MCF 10A (cell line): ENCODE measurements at regions not wholly inside any gene's neighbourhood (a gene's known extent, or its start where the extent isn't known, plus 50 kb on each side); places are given as distances from the start of the nearest gene placed in this dataset.

Source experiments
- BruUV-seq: library from RNA; stranded (reverse); fragments of 400-500 nt; replicated peaks from 2 replicates; lab custom pipeline; 2021; lab: Mats Ljungman, UMichigan
- CTCF ChIA-PET: fragments of 300-600 bp; sonication (Branson Sonifier 250); formaldehyde crosslinking; extraction: SDS; loops from one replicate; lab custom pipeline; 2021; ENCODE audit warnings: antibody characterized with exemption, inconsistent platforms; lab: Yijun Ruan, JAX
- POLR2A ChIA-PET: fragments of 300-600, 350-650 bp; sonication (Branson Sonifier 250); formaldehyde crosslinking; extraction: SDS; loops from one replicate; lab custom pipeline; 2020; ENCODE audit warnings: antibody characterized with exemption, inconsistent platforms; lab: Yijun Ruan, JAX
- DNase-seq: peaks from one replicate; pipeline ENCODE4 v3.0.0-alpha.2; 2018; ENCODE audit not compliant: unreplicated experiment
- H3K27ac Mint-ChIP-seq: one replicate; pipeline ENCODE4 v1.8.0; 2022; ENCODE audit warnings: mild to moderate bottlenecking, low read depth, mixed read lengths; ENCODE audit not compliant: unreplicated experiment
- H3K27me3 Mint-ChIP-seq: one replicate; pipeline ENCODE4 v1.8.0; 2022; ENCODE audit warnings: mixed read lengths; ENCODE audit not compliant: insufficient read depth, unreplicated experiment
- H3K36me3 Mint-ChIP-seq: one replicate; pipeline ENCODE4 v1.8.0; 2022; ENCODE audit warnings: mild to moderate bottlenecking, moderate library complexity, mixed read lengths; ENCODE audit not compliant: insufficient read depth, unreplicated experiment
- H3K4me1 Mint-ChIP-seq: one replicate; pipeline ENCODE4 v1.8.0; 2022; ENCODE audit warnings: mixed read lengths; ENCODE audit not compliant: insufficient read depth, unreplicated experiment
- H3K4me3 Mint-ChIP-seq: one replicate; pipeline ENCODE4 v1.8.0; 2022; ENCODE audit warnings: mild to moderate bottlenecking, moderate library complexity, mixed read lengths; ENCODE audit not compliant: unreplicated experiment
- H3K9me3 Mint-ChIP-seq: one replicate; pipeline ENCODE4 v1.8.0; 2022; ENCODE audit warnings: mixed read lengths; ENCODE audit not compliant: unreplicated experiment
- intact Hi-C: fragments of 100-400 bp; cut with micrococcal nuclease; formaldehyde crosslinking; loops from 2 replicates; pipeline ENCODE4 v1.14.1; 2022
- TF ChIP-seq, protein P1 (sequence below): fragments of 200-600 bp; IDR thresholded peaks from one replicate; pipeline ENCODE4 v1.8.0; 2022; ENCODE audit warnings: antibody characterized with exemption, mild to moderate bottlenecking; ENCODE audit not compliant: unreplicated experiment

DNA sequence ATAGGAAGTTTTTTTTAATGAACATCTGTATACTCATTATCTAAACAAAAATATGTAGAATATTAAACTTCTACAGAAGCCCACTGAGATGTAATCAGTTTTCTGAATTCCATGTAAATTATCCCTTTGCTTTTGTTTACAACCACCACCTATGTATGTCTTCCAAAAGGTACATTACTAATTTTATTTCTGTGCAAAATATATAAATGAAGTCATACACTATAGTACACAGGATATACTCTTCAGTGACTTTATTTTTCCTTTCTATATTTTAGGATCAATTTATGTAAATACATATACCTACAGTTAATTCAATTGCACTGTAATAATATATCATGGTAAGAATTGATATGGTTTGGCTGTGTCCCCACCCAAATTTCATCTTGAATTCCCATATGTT is 1236.9 kb downstream of the DNAJB9 start:
- no peak overlapping the region for H3K27ac Mint-ChIP-seq
- BruUV-seq: no TSS peak

DNA sequence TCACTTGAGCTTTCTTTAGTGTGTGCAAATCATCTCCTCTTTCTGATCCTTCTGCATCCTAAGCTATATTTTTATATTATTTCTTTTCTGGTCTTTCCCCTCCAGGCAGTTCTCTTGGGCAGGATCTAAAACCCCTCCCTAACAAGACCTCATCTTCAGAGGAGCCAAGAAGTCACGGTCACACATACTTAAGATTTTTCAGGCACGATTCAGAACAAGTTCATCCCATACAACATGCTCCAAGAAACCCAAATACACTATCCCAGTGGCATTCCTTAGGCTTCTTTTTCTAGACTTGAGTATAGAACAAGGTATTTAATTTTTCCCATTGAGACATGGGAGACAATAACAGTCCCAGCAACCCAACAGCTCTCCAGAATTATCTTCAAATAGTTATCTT is 1251.5 kb downstream of the DNAJB9 start:
- H3K27ac Mint-ChIP-seq: no peak overlapping the region
- ChIA-PET POLR2A (no interaction called here), CTCF (interaction anchor here (0.6 kb wide), 1 partner anchor 1180 kb away, joined by 3 read pairs; no protein-coding TSS in a partner anchor)
- no peaks in the 10 kb centered on the region for H3K9me3 Mint-ChIP-seq
- H3K27me3 Mint-ChIP-seq: peaks cover 13% of the 10 kb centered on the region
- H3K4me3 Mint-ChIP-seq: no peak overlapping the region
- intact Hi-C loops: no loop called here
- TF ChIP-seq, protein P1, sequence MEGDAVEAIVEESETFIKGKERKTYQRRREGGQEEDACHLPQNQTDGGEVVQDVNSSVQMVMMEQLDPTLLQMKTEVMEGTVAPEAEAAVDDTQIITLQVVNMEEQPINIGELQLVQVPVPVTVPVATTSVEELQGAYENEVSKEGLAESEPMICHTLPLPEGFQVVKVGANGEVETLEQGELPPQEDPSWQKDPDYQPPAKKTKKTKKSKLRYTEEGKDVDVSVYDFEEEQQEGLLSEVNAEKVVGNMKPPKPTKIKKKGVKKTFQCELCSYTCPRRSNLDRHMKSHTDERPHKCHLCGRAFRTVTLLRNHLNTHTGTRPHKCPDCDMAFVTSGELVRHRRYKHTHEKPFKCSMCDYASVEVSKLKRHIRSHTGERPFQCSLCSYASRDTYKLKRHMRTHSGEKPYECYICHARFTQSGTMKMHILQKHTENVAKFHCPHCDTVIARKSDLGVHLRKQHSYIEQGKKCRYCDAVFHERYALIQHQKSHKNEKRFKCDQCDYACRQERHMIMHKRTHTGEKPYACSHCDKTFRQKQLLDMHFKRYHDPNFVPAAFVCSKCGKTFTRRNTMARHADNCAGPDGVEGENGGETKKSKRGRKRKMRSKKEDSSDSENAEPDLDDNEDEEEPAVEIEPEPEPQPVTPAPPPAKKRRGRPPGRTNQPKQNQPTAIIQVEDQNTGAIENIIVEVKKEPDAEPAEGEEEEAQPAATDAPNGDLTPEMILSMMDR: no peak
- H3K4me1 Mint-ChIP-seq: no peaks in the 10 kb centered on the region
- no peaks in the 10 kb centered on the region for H3K36me3 Mint-ChIP-seq
- no TSS peak for BruUV-seq
- DNase-seq: no peak

More for the DNA sequence above, 1236.9 kb downstream of the DNAJB9 start:
- Mint-ChIP-seq H3K27me3 (peaks cover 20% of the 10 kb centered on the region), H3K4me3 (no peak overlapping the region), H3K9me3 (no peaks in the 10 kb centered on the region), H3K4me1 (no peaks in the 10 kb centered on the region), H3K36me3 (no peaks in the 10 kb centered on the region)
- ChIA-PET POLR2A (no interaction called here), CTCF (no interaction called here)
- TF ChIP-seq, protein P1: no peak
- DNase-seq: no peak
- intact Hi-C loops: no loop called here

DNA sequence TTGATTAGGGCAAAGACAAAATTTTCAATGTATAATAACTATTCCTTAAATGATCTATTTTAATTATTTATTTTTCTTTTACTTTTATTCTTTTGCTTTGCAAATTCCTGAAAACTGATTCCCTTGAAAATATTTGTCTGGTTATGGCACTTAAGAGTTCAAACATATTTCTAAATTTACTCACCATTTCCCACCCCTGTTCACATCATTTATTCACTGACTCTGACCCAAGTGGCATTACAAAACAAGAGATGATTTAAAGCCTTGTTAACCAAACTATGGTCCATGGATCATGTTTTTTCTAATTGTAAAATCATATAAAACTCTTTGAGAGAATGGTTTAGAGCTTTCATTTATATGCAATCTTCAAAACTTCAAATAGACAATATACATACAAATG is 1256.1 kb upstream of the LRRN3 start:
- TF ChIP-seq, protein P1: no peak
- Mint-ChIP-seq H3K27me3 (peaks cover 11% of the 10 kb centered on the region), H3K36me3 (no peaks in the 10 kb centered on the region), H3K4me1 (no peaks in the 10 kb centered on the region), H3K27ac (no peak overlapping the region), H3K4me3 (no peak overlapping the region), H3K9me3 (no peaks in the 10 kb centered on the region)
- CTCF ChIA-PET: no interaction called here
- BruUV-seq: no TSS peak
- no peak for DNase-seq
- intact Hi-C loops: no loop called here
- POLR2A ChIA-PET: no interaction called here

DNA sequence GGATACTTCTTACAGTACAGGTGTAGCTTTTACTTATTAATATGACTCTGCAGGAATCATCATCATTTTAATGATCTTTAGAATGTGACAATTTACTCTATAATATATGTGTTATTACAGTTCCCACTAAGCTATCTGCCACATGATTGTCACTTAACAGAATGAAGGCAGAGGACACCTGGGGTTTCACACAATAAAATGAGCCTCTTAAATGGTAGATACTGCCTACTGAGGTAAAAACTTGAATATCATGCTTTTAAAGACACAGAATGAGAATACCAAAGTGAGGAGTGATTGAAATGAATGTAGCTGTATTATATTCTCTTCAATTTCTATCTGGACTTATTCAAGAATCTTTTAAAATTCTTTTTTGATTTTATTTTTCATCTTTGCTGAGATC is 1255.3 kb upstream of the LRRN3 start:
- no peaks in the 10 kb centered on the region for H3K4me1 Mint-ChIP-seq
- DNase-seq: no peak
- ChIA-PET POLR2A (interaction anchor here (0.6 kb wide), 1 partner anchor 21 kb away, joined by 3 read pairs; no protein-coding TSS in a partner anchor), CTCF (no interaction called here)
- H3K9me3 Mint-ChIP-seq: no peaks in the 10 kb centered on the region
- H3K27me3 Mint-ChIP-seq: peaks cover 15% of the 10 kb centered on the region
- H3K4me3 Mint-ChIP-seq: no peak overlapping the region
- intact Hi-C loops: no loop called here
- no peaks in the 10 kb centered on the region for H3K36me3 Mint-ChIP-seq
- BruUV-seq: no TSS peak
- TF ChIP-seq, protein P1: no peak
- H3K27ac Mint-ChIP-seq: no peak overlapping the region
